ENCODE measurements at regions not wholly inside any gene's neighbourhood (a gene's known extent, or its start where the extent isn't known, plus 50 kb on each side); places are given as distances from the start of the nearest gene placed in this dataset.

DNA sequence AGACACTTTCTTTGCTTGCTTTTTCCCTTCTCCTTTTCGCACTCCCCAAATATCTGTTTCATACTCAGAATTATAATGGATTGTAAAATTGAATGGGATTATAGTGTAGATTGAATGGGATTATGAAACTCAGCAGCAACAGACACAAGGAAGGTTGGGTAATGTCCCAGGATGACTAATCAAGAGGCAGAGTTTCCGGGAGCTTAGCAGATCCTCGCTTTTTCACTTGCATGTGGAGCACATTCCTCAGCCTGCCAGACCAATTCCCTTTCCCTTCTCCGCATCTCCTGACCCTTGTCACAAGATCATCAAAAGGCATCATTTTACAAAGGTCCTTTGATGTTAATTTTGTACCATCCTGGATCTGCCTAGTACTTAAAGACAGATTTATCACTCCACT, 55.1 kb upstream of the SLC1A1 start:
- no peak for DNase-seq

DNA sequence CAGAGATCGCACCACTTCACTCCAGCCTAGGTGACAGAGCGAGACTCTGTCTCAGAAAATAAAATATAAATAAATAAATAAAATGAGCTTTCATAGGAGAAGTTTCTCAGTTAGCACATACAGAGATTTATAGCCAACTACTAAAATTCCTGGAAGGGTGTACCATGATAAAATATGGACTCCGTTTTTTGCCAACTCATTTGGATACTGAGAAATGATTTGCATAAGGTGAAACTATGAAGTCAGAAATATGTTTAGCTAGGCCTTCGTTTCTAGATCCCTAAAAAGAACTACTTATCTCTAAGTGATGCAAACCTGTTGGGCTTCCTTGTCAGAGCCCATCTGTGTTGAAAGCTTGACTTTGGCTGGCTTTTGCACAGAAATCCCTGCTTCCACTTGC, 56.9 kb upstream of the SLC1A1 start:
- DNase-seq = no peak

DNA sequence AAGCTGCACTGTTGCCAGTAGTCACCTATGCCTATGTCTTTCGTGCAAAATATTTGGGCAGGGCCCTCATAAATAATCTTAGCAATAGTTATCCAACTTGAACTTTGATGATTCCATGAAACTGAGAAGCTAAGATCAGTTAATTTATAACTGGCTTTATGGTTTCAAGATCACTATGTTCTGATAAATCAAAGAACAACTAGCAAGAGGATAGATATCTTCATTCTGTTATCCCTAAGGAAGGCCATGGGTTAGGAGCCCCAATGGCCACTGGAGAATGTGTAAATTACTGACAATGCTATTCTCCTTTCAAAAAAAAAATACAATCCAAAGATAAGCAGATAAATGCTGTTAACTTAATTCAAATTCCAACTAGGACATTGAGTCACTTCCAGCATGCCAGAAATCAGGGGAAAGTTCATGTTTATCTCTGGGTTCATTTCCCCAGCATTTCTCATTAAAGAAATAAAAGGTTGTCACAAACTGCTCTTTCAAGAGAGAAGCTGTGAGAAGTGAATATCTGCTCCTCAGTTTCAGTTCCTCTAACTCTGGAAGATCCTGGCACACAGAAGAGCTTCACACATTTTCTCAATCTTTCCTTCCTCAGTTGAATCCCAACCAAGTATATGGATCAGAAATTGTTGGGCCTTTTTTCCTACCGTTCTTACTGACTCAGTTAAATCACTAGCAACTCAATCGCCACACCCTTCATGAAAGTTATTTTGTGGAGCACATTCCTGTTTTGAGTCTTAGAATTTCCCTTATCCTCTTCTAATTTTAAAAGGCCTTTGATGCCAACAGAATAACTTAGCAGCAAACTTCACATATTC, 59.6 kb upstream of the SLC1A1 start:
- DNase-seq = no peak

DNA sequence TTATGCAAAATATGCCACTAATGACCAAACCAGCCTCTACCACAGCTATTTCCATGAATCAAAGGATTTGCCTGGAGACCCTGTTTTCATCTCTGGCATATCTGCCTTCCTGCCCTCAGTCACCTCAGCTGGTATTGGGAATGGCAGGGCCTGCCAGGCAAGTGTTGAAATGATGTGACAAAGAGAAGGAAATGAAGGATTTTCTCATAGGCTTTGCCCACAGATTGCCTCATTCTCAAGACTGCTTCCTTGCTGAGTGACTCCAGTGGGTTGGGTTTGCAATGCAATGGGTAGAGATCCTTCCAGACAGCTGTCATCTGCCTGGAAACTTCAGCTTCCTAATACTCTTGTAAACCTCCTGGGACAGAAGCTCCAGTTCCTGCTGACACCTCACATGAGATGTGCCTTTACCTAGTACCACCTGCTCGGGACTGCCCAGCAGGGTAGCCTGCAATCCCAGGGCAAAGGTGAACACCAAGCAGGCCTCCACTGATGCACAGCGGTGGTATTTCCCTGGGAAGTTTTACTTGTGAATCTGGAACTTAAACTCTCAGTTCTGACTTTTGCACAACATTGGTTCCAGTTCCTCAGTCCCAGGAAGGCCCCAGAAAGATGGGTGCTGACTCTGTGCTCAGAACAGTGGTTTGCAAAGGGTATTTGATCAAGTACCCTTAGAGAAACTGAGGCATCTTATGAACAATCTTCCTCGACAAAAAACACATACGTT, 64.8 kb upstream of the SLC1A1 start:
- DNase-seq = no peak

DNA sequence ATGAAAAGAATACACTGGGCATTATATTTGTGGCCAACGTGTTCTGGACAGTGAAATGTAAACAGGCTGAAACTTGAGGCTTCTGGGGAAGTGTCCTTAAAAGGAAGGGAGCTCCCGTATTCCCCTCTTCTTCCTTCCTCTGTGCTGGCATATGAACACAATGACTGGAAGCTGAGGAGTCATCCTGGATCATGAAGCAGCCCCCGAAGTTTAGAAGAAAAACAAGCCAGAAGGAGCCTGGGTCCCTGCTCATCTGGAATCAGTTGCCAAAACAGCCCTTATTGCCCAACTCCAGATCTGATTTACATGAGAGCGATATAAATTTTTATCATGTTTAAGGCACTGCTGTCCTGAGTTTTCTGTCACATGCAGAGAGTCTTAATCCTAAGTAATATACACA, 65.4 kb upstream of the SLC1A1 start:
- no peak for DNase-seq

DNA sequence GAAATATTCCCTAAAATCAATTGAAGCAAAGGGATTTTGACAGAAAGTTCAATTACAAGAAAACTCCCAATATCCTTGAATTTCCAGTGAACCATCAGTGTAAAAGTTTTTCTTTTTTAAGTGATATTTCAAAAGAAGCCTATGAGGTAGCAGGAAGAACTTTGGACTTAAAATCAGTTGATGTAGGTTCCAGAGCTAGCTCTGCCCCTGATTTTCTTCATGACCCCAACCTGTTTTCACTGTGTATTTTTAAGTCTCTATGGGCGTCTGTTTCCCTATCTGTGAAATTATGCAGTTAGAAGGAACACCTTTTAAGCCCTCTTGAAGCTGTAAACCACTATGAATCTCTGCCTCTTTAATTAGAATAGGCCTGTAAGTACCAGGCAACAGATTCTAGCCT, 66.2 kb upstream of the SLC1A1 start:
- DNase-seq = no peak

DNA sequence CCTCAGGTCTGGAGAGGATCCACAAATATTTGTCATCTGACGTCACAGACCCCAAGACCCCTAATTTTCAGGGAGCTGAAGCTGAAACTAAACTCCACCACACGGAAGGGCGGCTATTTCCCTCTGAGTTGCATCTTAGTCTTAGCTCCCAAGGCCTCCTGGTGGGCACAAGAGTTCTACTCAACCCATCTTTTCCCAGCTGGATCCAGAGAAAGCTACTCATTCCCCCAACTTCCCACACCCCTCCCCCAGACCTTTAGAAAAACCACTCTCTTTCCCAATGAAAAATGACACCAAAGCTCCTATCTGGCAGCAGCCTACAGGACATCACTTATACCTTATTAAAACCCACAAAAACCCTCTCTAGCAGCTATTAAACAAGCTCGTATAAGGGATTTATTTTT, 67.1 kb upstream of the SLC1A1 start:
- DNase-seq = no peak

DNA sequence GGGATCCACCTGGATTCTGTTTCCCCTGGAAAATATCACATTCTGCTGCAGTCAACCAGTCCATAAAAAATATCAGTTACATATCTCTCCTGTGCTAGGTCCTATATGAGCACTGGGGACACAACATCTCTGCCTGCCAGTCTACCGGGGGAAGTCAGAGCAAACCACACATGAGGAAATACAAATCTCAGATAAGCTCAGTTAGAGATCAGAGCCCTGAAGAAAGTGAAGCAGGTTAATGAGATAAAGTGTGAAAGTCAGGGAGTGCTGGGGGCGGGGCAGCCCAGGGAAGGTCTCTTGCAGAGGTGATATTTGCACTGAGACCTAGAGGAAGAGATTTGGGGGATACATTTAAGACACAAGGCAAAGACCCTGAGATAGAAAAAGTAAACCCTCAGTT, 67.8 kb upstream of the SLC1A1 start:
- DNase-seq = no peak

DNA sequence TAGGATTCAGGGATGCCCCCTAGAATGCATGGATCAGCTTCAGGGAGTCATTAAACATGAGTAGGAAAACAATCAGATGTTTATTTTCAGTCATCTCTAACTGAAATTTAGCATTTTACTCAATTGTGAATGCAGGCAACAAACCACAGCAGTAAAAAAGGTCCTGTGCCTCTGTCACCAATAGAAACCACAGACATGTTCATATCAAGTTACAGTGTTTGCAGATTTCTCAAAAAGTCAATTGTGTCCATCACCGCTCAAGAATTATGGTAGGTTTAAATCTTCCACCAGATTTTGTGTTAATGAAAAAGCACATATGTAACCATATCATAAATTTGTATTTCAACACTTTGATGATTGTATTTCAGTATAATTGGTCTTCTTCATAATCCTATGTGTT, 68.4 kb upstream of the SLC1A1 start:
- DNase-seq = no peak

DNA sequence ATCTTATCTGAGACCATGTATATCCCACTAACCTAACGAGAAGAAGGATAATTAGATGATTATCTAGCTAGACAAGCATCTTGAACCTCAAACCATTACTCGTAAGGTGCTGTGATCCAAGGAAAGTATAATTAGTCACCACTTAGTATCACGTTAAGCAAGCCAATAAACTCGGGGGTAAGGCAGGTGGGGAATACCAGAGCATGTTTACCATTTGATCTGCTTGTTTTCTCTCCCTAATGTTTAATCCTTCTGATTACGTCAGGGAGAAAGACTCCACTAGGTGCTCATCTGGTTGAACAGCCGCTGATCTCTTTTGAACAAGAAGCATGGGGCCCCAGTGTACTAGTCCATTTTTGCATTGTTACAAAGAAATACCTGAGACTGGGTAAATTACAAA, 69.9 kb upstream of the SLC1A1 start:
- no peak for DNase-seq

DNA sequence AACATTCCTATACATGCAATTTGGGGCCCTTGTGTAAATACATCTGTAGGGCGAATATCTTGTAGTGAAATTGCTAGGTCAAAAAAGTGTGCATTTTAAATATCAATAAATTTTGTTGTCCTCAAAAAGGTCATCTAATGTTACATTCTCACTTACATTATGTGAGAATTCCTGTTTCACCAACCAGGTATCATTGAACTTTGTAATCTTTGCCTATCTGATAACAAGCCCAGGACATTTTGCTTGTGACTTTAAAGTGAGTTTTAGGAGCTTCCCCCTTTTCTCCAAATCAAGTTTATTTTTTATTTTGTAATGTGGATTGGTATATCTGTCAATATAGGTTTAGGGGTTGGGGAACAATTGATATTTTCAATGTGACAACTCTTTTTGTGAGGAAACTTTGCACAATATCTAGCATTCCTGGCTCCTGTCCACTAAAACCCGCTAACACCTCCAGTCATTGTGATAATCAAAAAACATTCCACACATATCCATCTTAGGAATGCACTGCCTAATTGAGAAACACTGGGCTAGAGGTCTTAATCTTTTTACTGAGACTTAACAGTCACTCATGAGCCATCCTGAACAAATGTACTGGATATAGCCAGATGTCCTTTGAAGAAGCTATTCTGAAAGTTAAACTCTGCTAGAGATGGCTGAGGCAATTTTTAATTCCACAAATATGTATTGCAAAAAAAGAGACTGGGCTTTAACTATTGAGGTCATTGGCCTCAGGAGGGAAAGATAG, 72.5 kb upstream of the SLC1A1 start:
- no peak for DNase-seq

DNA sequence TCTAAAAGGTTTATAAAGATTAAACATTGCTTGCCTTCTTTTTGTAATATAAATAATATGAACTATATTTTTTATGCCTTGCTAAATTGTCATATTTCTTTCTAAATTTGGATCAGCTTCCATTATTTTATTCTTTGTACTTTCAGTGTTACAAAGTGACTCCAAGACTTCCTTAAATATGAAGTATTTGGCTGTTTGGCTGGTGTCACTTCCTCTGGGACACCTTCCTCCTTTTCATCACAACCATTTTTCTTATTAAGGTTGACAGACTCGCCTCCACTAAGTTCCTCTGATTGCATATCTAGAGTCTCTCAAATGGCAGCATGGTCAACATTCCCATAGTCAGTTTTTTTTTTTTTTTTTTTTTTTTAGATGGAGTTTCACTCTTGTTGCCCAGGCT, 73.8 kb upstream of the SLC1A1 start:
- DNase-seq = no peak

DNA sequence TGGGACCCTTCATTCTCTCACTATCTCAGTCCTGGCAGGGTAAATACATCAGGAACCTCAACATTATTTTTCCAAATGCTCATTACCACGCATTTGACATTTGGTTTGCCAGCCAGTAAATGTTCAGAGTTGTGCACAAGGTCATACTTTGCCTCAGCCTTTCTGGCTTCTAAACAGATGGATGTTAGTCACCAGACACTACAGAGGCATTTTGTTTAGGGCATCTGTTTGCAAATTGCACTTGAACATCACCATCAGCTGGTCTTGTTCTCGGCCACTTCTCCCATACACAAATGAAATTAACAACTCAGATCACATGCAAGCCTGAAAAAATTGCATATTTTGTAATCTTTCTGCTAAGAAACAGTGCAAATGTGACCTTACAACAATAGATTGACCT, 75.0 kb upstream of the SLC1A1 start:
- no peak for DNase-seq

DNA sequence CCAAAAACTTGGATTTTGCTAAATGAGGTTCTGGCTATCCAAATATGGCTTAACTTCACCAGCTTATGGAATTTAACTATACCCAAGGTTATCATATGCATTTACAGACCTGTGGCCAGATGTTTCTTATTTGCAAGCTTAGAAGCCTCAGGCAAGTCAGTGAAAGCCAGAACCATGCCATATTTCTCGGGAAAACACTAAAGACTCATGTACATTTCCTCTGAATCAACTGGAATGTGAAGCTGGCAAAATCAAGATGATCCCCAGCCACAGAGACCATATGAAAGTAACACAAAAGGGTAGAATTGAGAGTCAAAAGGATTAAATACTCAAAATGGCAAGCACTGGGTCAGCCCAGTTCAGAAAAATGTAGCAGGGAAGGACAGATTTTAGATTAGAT, 76.4 kb upstream of the SLC1A1 start:
- no peak for DNase-seq

DNA sequence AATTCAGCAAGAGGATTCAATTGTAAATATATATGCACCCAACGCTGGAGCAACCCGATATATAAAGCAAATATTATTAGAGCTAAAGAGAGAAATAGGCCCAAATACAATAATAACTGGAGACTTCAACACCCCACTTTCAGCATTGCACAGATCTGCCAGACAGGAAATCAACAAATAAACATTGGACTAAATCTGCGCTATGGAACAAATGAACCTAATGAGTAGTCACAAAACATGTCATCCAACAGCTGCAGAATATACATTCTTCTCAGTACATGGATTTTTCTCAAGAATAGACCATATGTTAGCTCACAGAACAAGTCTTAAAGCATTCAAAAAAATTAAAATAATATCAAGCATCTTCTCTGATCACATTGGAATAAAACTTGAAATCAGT, 86.1 kb upstream of the SLC1A1 start:
- no peak for DNase-seq

DNA sequence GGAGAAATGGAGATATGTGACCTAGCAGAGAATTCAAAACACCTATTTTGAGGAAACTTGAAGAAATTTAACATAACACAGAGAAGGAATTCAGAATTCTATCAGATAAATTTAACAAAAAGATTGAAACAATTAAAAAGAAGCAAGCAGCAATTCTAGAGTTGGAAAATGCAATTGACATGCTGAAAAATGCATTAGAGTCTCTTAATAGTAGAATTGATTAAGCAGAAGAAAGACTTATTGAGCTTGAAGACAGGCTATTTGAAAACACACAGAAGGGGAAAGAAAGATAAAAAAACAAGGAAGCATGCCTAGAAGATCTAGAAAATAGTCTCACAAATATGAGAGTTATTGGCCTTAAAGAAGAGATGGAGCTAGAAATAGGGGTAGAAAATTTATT, 87.8 kb upstream of the SLC1A1 start:
- no peak for DNase-seq

DNA sequence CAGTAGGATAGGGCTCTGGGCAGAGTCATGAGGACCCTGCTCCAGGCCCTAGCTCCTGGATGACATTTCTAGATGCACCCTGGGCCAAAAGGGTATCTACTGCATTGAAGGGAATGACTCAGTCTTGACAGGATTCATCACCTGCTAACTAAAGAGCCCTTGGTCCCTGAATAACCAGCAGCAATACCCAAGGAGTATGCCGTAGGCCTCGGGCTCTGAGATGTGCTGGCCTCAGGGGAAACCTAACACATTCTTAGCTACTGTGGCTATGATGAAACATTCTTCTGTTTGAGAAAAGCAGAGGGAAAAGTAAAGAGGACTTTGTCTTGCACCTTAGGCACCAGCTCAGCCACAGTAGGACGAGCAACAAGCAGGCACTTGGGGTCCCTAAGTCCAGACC, 89.5 kb upstream of the SLC1A1 start:
- DNase-seq = no peak

DNA sequence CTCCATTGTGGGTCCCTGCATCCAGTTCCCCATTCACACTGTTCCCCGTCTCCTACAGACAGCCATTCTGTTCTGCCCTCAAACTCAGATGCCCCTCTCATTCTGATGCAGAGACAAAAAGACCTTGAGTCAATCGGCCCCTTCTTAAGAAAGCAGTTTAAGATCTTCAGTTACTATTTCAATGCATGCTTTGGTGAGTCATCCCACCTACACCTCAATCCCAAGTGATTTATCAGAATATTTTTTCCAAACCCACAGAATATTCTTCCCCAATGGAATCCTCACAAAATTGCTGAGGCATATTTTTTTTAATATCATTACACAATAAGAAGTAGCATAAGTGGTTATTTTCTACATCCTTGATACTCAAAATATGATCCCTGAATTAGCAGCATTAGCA, 92.4 kb upstream of the SLC1A1 start:
- DNase-seq = no peak

DNA sequence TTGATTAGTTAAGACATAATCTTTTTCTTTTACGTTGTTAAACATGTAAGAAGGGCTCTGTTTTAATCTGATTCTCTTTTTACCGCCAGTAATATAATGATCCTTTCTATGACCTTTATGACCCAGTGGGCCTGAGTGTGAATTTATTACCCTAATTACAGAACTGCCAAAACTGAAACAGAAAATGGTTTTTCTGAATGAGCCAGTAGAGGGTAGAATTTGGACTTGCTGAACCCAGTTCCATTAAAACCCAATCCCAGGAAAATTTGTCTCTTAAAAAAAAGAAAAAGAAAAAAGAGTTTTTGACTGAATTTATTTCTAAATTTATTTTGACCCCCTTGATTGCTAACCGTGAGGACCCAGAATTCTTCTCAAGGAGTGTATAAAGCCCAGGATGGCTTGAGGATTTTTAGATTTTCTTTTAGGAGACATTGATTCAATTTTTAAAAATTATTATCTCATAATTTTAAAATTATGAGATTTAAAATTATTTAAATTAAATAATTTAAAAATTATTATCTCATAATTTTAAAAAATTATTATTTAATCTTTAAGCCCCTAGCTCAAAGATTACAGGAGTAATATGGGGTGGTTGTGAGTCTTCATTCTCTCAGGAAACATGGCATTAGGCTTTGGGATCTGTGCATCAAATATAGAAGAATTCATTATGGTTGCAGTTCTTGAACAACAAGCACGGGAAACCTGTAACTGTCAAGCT, 94.1 kb upstream of the GLIS3 start:
- DNase-seq = no peak

DNA sequence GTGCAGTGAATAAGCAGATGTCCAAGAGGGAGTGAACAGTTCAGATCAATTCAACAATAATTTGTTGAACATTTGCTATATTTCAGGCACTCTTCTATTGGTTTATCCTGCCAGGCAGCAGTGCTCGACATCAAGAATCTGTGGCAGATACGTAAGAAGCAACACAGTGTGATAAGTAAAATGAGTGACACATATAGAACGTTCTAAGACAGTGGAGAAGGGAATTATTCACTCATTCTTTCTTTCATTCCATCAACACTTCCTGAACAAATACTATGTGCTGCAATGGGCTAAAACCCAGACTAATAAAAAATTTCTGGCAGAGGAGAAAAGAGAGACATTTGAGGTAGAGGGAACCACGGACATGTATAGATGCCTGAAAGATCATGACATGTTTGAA, 89.9 kb upstream of the GLIS3 start:
- DNase-seq = no peak

DNA sequence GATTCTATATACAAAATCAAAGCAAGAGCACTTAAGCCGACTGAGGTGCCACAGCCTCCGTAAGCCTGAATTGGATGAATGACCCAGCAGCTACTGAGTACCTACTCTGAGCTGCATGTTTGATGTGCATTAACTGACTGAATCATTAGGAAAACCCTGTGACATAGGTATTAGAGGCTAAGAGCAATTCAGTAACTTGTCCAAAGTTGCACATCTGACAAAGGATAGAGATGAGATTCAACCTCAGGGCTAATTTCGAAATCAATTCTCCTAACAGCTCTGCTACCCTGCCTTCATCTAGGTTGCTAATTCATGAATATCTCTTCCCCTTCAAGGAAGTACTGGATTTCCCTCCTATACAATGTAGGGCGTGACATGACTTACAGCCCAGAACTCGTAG, 89.1 kb upstream of the GLIS3 start:
- DNase-seq = no peak

DNA sequence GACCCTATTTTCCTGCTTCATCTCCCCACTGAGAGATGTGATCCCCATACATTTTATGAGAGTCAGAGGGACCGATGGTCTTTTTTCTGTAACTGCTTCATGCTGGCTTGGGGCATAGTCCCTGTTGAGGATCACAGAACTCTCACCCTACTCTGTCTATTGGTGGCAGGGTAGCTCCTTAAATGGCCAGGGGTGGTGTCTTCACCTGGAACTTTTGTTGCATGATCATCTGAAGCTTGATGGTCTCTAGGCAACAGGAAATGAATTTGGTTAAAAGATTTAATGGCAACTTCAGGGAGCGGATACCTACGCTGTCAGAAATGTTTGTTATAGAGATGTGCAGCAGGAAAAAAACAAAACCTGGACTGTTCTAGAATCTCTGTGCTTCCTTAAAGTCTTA, 87.0 kb upstream of the GLIS3 start:
- DNase-seq = no peak

DNA sequence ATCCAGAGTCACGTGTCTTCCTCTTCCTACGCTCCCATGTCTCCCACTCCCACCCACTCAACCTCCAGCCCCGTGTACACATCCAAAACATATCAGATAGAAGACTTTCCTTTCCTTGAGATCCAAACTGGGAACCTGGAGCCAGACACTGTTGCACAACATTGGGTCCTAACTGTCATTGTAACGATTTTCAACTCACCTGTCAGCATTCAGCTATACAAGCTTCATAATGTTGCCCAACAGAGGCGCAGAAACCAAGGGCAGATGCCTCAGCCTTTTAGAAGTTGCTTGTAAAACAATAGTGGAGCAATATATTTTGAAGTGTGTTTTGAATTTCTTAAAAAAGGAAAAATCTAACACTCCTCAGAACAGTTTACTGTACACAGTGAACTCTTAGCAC, 84.9 kb upstream of the GLIS3 start:
- DNase-seq = no peak

All from T-helper 1 cell (primary cell).